PC-9 (cell line): ENCODE measurements at regions not wholly inside any gene's neighbourhood (a gene's known extent, or its start where the extent isn't known, plus 50 kb on each side); places are given as distances from the start of the nearest gene placed in this dataset.

Experiments
- BruUV-seq: library from RNA; stranded (reverse); fragments of 400-500 nt; replicated peaks from 2 replicates; lab custom pipeline; 2021; lab: Mats Ljungman, UMichigan
- CTCF ChIA-PET: fragments of 300-600 bp; sonication (Branson Sonifier 250); formaldehyde crosslinking; loops from one replicate; lab custom pipeline; 2022; ENCODE audit warnings: antibody characterized with exemption; lab: Charles Lee
- POLR2A ChIA-PET: fragments of 300-600 bp; sonication (Branson Sonifier 250); formaldehyde crosslinking; loops from one replicate; lab custom pipeline; 2022; ENCODE audit warnings: antibody characterized with exemption; ENCODE audit not compliant: unreplicated experiment; lab: Charles Lee
- DNase-seq, 2 experiments: peaks; one replicate each; pipeline versions ENCODE4 v3.0.0 to v3.0.0-alpha.2; 2015 to 2022; ENCODE audit warnings: mixed read lengths in 1 of 2
- H2AFZ ChIP-seq: fragments of 200-600 bp; sonication (generic); 2 replicates; pipeline ENCODE4 v1.8.1; 2017; ENCODE audit warnings: antibody characterized with exemption
- H3F3A ChIP-seq: fragments of 200-600 bp; sonication (generic); 2 replicates; pipeline ENCODE4 v1.8.1; 2017; ENCODE audit warnings: antibody characterized with exemption, mild to moderate bottlenecking, low read depth; ENCODE audit not compliant: insufficient read depth
- H3K27ac ChIP-seq: fragments of 200-600 bp; sonication (generic); 2 replicates; pipeline ENCODE4 v1.6.1; 2016; ENCODE audit warnings: mixed run types
- H3K27me3 ChIP-seq: fragments of 200-600 bp; sonication (generic); 2 replicates; pipeline ENCODE4 v1.6.1; 2016; ENCODE audit warnings: low read depth, mixed run types; ENCODE audit not compliant: insufficient read depth
- H3K36me3 ChIP-seq: fragments of 200-600 bp; sonication (generic); 2 replicates; pipeline ENCODE4 v1.6.1; 2016; ENCODE audit warnings: low read depth, mixed run types
- H3K4me1 ChIP-seq: fragments of 200-600 bp; sonication (generic); replicated peaks from 2 replicates; pipeline ENCODE4 v1.6.1; 2016; ENCODE audit warnings: mixed run types; ENCODE audit not compliant: insufficient read depth
- H3K4me2 ChIP-seq: fragments of 200-600 bp; sonication (generic); 2 replicates; pipeline ENCODE4 v1.6.1; 2017; ENCODE audit warnings: mixed run types
- H3K4me3 ChIP-seq: fragments of 200-600 bp; sonication (generic); 2 replicates; pipeline ENCODE4 v1.6.1; 2016; ENCODE audit warnings: mixed run types
- H3K79me2 ChIP-seq: fragments of 200-600 bp; sonication (generic); 2 replicates; pipeline ENCODE4 v1.6.1; 2017; ENCODE audit warnings: low read depth, mixed run types
- H3K9me2 ChIP-seq: fragments of 200-600 bp; sonication (generic); 2 replicates; pipeline ENCODE4 v1.8.1; 2017; ENCODE audit warnings: mild to moderate bottlenecking; ENCODE audit not compliant: insufficient read depth
- H3K9me3 ChIP-seq: fragments of 200-600 bp; sonication (generic); 2 replicates; pipeline ENCODE4 v1.8.1; 2016; ENCODE audit warnings: low read depth; ENCODE audit not compliant: insufficient read depth
- H4K20me1 ChIP-seq: fragments of 200-600 bp; sonication (generic); 2 replicates; pipeline ENCODE4 v1.8.1; 2017; ENCODE audit not compliant: insufficient read depth
- CTCF ChIP-seq: fragments of 200-600 bp; sonication (generic); conservative IDR thresholded peaks from 2 replicates; pipeline ENCODE4 v1.6.1; 2017; ENCODE audit warnings: mixed run types, antibody characterized with exemption, mild to moderate bottlenecking, moderate library complexity
- EZH2 ChIP-seq: fragments of 200-600 bp; sonication (generic); IDR thresholded peaks from 2 replicates; pipeline ENCODE4 v1.8.0; 2017; ENCODE audit warnings: antibody characterized with exemption, low read depth
- intact Hi-C: fragments of 100-400 bp; cut with micrococcal nuclease; formaldehyde crosslinking; loops from one replicate; pipeline ENCODE4 v1.10.0; 2022; ENCODE audit not compliant: unreplicated experiment

GRCh38 chr15:46131876-46132275, 497.0 kb downstream of the SQOR start:
- Histone ChIP-seq H3K27ac (no peak overlapping the region), H3K9me3 (no peaks in the 10 kb centered on the region), H3F3A (no peaks in the 10 kb centered on the region), H4K20me1 (no peaks in the 10 kb centered on the region), H2AFZ (no peak overlapping the region), H3K9me2 (no peaks in the 10 kb centered on the region), H3K36me3 (no peaks in the 10 kb centered on the region), H3K4me1 (no peaks in the 10 kb centered on the region), H3K79me2 (no peaks in the 10 kb centered on the region), H3K4me3 (no peak overlapping the region), H3K27me3 (no peaks in the 10 kb centered on the region), H3K4me2 (no peak overlapping the region)
- ChIA-PET CTCF (no interaction called here), POLR2A (no interaction called here)
- intact Hi-C loops = no loop called here
- no peak for DNase-seq
- TF ChIP-seq CTCF (no peak), EZH2 (no peak)
- BruUV-seq = no TSS peak

- intact Hi-C loops = no loop called here
- no peak for TF ChIP-seq CTCF
- TF ChIP-seq EZH2 = no peak
- H3K27me3 ChIP-seq = no peaks in the 10 kb centered on the region
- BruUV-seq = no TSS peak
- no peaks in the 10 kb centered on the region for H3F3A ChIP-seq
- H3K9me3 ChIP-seq = no peaks in the 10 kb centered on the region
- H3K4me1 ChIP-seq = no peaks in the 10 kb centered on the region
- H3K9me2 ChIP-seq = no peaks in the 10 kb centered on the region
- no peak for DNase-seq
- H3K36me3 ChIP-seq = no peaks in the 10 kb centered on the region
- no peak overlapping the region for H3K27ac ChIP-seq
- no peaks in the 10 kb centered on the region for H3K79me2 ChIP-seq
- no peak overlapping the region for H3K4me3 ChIP-seq
- ChIA-PET POLR2A (no interaction called here), CTCF (no interaction called here)
- H3K4me2 ChIP-seq = no peak overlapping the region
- no peak overlapping the region for H2AFZ ChIP-seq
- no peaks in the 10 kb centered on the region for H4K20me1 ChIP-seq
Observed at GRCh38 chr15:46137443-46137842, 502.6 kb downstream of the SQOR start.

GRCh38 chr15:46146002-46146401, 511.2 kb downstream of the SQOR start:
- intact Hi-C loops = no loop called here
- H3K4me3 ChIP-seq = no peak overlapping the region
- no peak overlapping the region for H3K27ac ChIP-seq
- no peaks in the 10 kb centered on the region for H3K4me1 ChIP-seq
- no peaks in the 10 kb centered on the region for H3K9me3 ChIP-seq
- ChIA-PET POLR2A (no interaction called here), CTCF (no interaction called here)
- no peaks in the 10 kb centered on the region for H3K36me3 ChIP-seq
- H3K27me3 ChIP-seq = no peaks in the 10 kb centered on the region
- TF ChIP-seq CTCF (no peak), EZH2 (no peak)
- no peaks in the 10 kb centered on the region for H3F3A ChIP-seq
- no TSS peak for BruUV-seq
- no peak overlapping the region for H2AFZ ChIP-seq
- DNase-seq = no peak
- H3K9me2 ChIP-seq = no peaks in the 10 kb centered on the region
- H4K20me1 ChIP-seq = no peaks in the 10 kb centered on the region
- no peak overlapping the region for H3K4me2 ChIP-seq
- no peaks in the 10 kb centered on the region for H3K79me2 ChIP-seq
